ENCODE measurements at regions not wholly inside any gene's neighbourhood (a gene's known extent, or its start where the extent isn't known, plus 50 kb on each side); places are given as distances from the start of the nearest gene placed in this dataset.

DNA sequence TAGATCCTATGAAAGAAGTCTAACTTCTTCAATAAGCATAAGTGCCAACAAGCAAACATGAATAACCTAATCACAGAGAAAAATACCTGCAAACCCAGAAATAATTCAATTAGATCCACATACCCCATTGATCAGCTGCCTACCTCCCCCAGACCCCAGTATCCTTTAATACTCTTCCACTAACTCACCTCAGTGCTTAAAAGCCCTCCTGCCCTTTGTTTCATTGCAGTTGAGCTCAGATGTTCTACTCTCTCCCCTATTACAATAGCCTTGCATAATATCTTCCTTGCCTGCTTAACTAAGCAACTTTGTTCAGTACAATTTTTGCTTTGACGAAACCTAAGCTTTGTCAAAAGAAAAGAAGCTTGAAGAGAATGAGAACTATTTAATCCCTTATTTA lies 156.0 kb upstream of the ZC3H15 start:
- TF ChIP-seq, protein P1, sequence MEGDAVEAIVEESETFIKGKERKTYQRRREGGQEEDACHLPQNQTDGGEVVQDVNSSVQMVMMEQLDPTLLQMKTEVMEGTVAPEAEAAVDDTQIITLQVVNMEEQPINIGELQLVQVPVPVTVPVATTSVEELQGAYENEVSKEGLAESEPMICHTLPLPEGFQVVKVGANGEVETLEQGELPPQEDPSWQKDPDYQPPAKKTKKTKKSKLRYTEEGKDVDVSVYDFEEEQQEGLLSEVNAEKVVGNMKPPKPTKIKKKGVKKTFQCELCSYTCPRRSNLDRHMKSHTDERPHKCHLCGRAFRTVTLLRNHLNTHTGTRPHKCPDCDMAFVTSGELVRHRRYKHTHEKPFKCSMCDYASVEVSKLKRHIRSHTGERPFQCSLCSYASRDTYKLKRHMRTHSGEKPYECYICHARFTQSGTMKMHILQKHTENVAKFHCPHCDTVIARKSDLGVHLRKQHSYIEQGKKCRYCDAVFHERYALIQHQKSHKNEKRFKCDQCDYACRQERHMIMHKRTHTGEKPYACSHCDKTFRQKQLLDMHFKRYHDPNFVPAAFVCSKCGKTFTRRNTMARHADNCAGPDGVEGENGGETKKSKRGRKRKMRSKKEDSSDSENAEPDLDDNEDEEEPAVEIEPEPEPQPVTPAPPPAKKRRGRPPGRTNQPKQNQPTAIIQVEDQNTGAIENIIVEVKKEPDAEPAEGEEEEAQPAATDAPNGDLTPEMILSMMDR (IDR thresholded peaks at IDR 0.05) = no peak
- no peak for TF ChIP-seq POLR2A (IDR thresholded peaks at IDR 0.05)
